Umbilical cord (tissue), 1 donor: ENCODE measurements at regions not wholly inside any gene's neighbourhood (a gene's known extent, or its start where the extent isn't known, plus 50 kb on each side); places are given as distances from the start of the nearest gene placed in this dataset.

ENCODE experiments used
- DNase-seq: peaks from one replicate; pipeline ENCODE4 v3.0.0-alpha.2; 2015; ENCODE audit warnings: low spot score

GRCh38 chr11:64456509-64457320 is 97.8 kb downstream of the RPS6KA4 start:
- DNase-seq = no peak

- no peak for DNase-seq
Observed at GRCh38 chr11:64457416-64458010, 98.2 kb upstream of the SLC22A11 start.

GRCh38 chr11:64458997-64459396 is 96.7 kb upstream of the SLC22A11 start:
- peak; percentile 61 for DNase-seq

GRCh38 chr11:64459609-64460008 is 96.1 kb upstream of the SLC22A11 start:
- no peak for DNase-seq

- DNase-seq = no peak
Observed at GRCh38 chr11:64461081-64461480, 94.7 kb upstream of the SLC22A11 start.

GRCh38 chr11:64466115-64466718 is 89.5 kb upstream of the SLC22A11 start:
- DNase-seq = no peak

GRCh38 chr11:64469288-64469687 is 86.5 kb upstream of the SLC22A11 start:
- DNase-seq = no peak

- DNase-seq = no peak
Observed at GRCh38 chr11:64472593-64473455, 82.9 kb upstream of the SLC22A11 start.

- DNase-seq = no peak
Observed at GRCh38 chr11:64474680-64475079, 81.1 kb upstream of the SLC22A11 start.

- DNase-seq = no peak
Observed at GRCh38 chr11:64475145-64475544, 80.6 kb upstream of the SLC22A11 start.

GRCh38 chr11:64476881-64477280 is 78.9 kb upstream of the SLC22A11 start:
- DNase-seq = no peak

GRCh38 chr11:64477675-64478074 is 78.1 kb upstream of the SLC22A11 start:
- no peak for DNase-seq

- no peak for DNase-seq
Observed at GRCh38 chr11:64482588-64482987, 73.2 kb upstream of the SLC22A11 start.

GRCh38 chr11:64484191-64485022 is 71.3 kb upstream of the SLC22A11 start:
- DNase-seq = no peak

GRCh38 chr11:64485074-64485473 is 70.7 kb upstream of the SLC22A11 start:
- DNase-seq = no peak

- DNase-seq = peak; percentile 14
Observed at GRCh38 chr11:64489831-64490441, 65.8 kb upstream of the SLC22A11 start.

- DNase-seq = no peak
Observed at GRCh38 chr11:64490562-64491216, 65.1 kb upstream of the SLC22A11 start.

GRCh38 chr11:64492561-64492960 is 63.2 kb upstream of the SLC22A11 start:
- peak; percentile 12 for DNase-seq

- DNase-seq = no peak
Observed at GRCh38 chr11:64498136-64498535, 57.6 kb upstream of the SLC22A11 start.
